ENCODE measurements at regions not wholly inside any gene's neighbourhood (a gene's known extent, or its start where the extent isn't known, plus 50 kb on each side); places are given as distances from the start of the nearest gene placed in this dataset.

DNA sequence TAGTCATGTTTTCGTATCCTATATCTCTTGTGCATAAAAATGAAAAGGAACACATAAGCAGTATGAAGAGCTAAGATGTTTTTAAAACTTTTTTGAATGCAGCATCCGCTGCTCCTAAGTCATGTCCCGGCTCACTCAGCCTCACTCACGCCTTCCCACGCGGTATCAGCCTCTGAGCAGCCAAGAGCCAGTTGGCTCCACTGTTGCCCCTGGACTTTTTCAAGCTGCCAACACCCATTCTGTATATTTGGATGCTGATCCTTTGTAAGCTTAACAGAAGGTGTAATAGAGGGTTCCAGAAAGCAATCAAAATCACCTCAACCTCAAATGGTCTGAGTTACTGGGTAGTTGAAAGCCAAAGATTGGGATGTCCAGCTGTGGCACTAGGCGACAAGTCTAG, 139.3 kb downstream of the TTLL2 start:
- DNase-seq: no peak
- intact Hi-C loops (cut with DNase I): no loop called here
- Histone ChIP-seq H3K27ac (no peak overlapping the region), H3K27me3 (no peaks in the 10 kb centered on the region), H3K4me1 (no peaks in the 10 kb centered on the region), H3K9me3 (no peaks in the 10 kb centered on the region), H3K4me3 (no peak overlapping the region), H3K36me3 (no peaks in the 10 kb centered on the region)
- TF ChIP-seq, protein P1, sequence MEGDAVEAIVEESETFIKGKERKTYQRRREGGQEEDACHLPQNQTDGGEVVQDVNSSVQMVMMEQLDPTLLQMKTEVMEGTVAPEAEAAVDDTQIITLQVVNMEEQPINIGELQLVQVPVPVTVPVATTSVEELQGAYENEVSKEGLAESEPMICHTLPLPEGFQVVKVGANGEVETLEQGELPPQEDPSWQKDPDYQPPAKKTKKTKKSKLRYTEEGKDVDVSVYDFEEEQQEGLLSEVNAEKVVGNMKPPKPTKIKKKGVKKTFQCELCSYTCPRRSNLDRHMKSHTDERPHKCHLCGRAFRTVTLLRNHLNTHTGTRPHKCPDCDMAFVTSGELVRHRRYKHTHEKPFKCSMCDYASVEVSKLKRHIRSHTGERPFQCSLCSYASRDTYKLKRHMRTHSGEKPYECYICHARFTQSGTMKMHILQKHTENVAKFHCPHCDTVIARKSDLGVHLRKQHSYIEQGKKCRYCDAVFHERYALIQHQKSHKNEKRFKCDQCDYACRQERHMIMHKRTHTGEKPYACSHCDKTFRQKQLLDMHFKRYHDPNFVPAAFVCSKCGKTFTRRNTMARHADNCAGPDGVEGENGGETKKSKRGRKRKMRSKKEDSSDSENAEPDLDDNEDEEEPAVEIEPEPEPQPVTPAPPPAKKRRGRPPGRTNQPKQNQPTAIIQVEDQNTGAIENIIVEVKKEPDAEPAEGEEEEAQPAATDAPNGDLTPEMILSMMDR (IDR thresholded peaks at IDR 0.05): no peak
- 94 to 95% methylated on average over 7 of the region's 7 CpGs for WGBS, 2 donors
- ATAC-seq: no peak
- FAIRE-seq: no peak

DNA sequence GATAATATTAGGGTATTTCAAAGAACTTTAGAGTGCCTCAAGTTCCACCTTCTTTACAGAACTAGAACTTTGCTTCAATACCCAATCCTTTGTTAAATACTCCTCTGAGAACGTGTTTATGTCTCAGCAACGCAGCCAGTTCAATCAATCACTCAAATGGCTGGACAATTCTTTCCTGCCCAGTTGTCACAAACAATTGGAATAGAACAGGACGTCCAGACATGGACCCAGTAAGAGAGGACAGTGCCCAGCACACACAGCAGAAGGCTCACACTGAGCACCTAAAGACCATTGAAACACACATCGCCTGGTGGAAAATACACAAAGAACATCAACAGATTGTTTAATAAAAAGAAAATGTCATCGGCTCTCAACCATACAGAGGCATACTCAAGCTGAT, 140.6 kb downstream of the TTLL2 start:
- ATAC-seq (no peak), FAIRE-seq (no peak), DNase-seq (no peak)
- no peaks in the 10 kb centered on the region for H3K9me3 ChIP-seq
- H3K27ac ChIP-seq: no peak overlapping the region
- no peaks in the 10 kb centered on the region for H3K27me3 ChIP-seq
- intact Hi-C loops (cut with DNase I): no loop called here
- H3K4me1 ChIP-seq: no peaks in the 10 kb centered on the region
- H3K36me3 ChIP-seq: no peaks in the 10 kb centered on the region
- TF ChIP-seq, protein P1 (IDR thresholded peaks at IDR 0.05): no peak
- H3K4me3 ChIP-seq: no peak overlapping the region
- 60 to 69% methylated on average over 5 of the region's 5 CpGs for WGBS, 2 donors

DNA sequence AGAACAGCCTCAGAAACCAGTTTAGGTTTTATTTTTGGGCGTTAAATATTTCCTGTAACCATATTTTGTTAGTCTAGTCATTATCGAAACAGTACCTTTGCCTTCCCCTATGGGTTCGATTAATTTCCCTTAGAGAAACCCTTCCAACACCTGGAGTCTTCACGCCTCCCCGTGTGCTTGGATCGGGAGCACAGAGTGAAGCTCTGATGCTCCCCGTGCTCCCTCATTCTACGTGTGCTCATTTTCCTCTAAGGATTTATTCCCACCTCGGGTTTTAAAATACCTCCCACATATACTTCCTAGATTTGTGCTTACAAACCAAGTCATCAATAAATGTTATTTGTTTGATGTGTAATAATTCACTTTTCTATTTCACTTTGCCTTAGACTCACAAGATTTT, 142.4 kb downstream of the TTLL2 start:
- no peaks in the 10 kb centered on the region for H3K27me3 ChIP-seq
- H3K4me3 ChIP-seq: no peak overlapping the region
- H3K4me1 ChIP-seq: no peaks in the 10 kb centered on the region
- intact Hi-C loops (cut with DNase I): no loop called here
- no peak for DNase-seq
- TF ChIP-seq, protein P1 (IDR thresholded peaks at IDR 0.05): no peak
- H3K9me3 ChIP-seq: no peaks in the 10 kb centered on the region
- FAIRE-seq: no peak
- no peak for ATAC-seq
- H3K27ac ChIP-seq: no peak overlapping the region
- no peaks in the 10 kb centered on the region for H3K36me3 ChIP-seq
- 79 to 80% methylated on average over 9 of the region's 9 CpGs for WGBS, 2 donors

DNA sequence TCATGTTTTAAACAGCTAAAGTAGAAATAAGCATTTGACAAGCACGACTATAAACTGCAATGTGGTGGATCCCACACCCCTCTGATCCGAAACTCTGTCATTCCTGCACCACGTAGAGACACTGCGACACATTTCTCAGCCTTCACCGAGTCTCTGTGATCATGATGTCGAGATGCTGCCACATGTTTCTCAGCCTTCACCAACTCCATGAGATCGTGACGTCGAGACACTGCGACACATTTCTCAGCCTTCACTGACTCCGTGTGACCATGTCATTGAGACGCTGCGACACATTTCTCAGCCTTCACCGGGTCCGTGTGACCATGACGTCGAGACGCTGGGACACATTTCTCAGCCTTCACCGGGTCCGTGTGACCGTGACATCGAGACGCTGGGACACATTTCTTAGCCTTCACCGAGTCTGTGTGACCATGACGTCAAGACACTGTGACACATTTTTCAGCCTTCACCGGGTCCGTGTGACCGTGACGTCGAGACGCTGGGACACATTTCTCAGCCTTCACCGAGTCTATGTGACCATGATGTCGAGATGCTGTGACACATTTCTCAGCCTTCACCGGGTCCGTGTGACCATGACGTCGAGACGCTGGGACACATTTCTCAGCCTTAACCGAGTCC, 143.0 kb downstream of the TTLL2 start:
- no peaks in the 10 kb centered on the region for H3K27me3 ChIP-seq
- no peak overlapping the region for H3K4me3 ChIP-seq
- DNase-seq (no peak), FAIRE-seq (no peak), ATAC-seq (no peak)
- intact Hi-C loops (cut with DNase I): no loop called here
- TF ChIP-seq, protein P1 (IDR thresholded peaks at IDR 0.05): no peak
- H3K9me3 ChIP-seq: no peaks in the 10 kb centered on the region
- H3K36me3 ChIP-seq: no peaks in the 10 kb centered on the region
- no peaks in the 10 kb centered on the region for H3K4me1 ChIP-seq
- WGBS, 2 donors: 87 to 88% methylated on average over 39 of the region's 39 CpGs
- H3K27ac ChIP-seq: no peak overlapping the region

DNA sequence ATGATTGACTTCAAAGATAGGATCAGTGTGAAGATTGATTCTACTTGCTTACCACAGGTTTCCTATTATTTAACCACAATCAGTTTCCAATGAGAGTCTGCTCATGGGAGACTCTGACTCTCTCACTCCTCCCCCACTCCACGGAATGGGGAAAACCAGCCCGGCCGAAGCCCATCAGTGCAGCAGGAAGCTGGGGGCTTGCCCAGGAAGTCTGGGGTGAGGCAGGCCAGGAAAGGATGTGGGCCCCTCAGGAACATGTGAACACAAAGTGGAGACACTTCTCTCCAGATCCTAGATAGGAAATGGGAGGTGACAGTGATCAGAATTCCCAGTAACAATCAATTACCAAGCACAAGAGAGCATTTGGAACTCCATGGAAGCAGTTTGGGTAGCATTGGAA, 144.2 kb downstream of the TTLL2 start:
- TF ChIP-seq, protein P1 (IDR thresholded peaks at IDR 0.05): no peak
- FAIRE-seq (no peak), ATAC-seq (no peak), DNase-seq (no peak)
- intact Hi-C loops (cut with DNase I): no loop called here
- no peaks in the 10 kb centered on the region for H3K9me3 ChIP-seq
- no peaks in the 10 kb centered on the region for H3K27me3 ChIP-seq
- no peaks in the 10 kb centered on the region for H3K36me3 ChIP-seq
- no peaks in the 10 kb centered on the region for H3K4me1 ChIP-seq
- WGBS, 2 donors: 51 to 54% methylated on average over 3 of the region's 3 CpGs
- no peak overlapping the region for H3K4me3 ChIP-seq
- no peak overlapping the region for H3K27ac ChIP-seq
